Keratinocyte (primary cell): ENCODE measurements at regions not wholly inside any gene's neighbourhood (a gene's known extent, or its start where the extent isn't known, plus 50 kb on each side); places are given as distances from the start of the nearest gene placed in this dataset.

Source experiments
- EZH2 ChIP-seq: IDR thresholded peaks from one replicate; pipeline ENCODE4 v1.6.1; 2012; ENCODE audit warnings: inconsistent platforms, mild to moderate bottlenecking, low read length, moderate library complexity
- TF ChIP-seq, protein P1 (sequence below), 3 experiments: IDR thresholded peaks in 1 of 3; conservative IDR thresholded peaks in 1 of 3; optimal IDR thresholded peaks in 1 of 3; 2 replicates in 2 of 3; 3 replicates in 1 of 3; pipeline versions ENCODE3 to v1.5.1; 2011; ENCODE audit warnings: low read length in 3 of 3, mild to moderate bottlenecking in 3 of 3, moderate library complexity in 2 of 3, control low read depth in 1 of 3, inconsistent platforms in 1 of 3; ENCODE audit not compliant: insufficient read depth in 2 of 3; ENCODE audit errors: extremely low read depth in 1 of 3

GRCh38 chr17:13909901-13910519 is 159.3 kb upstream of the COX10 start:
- TF ChIP-seq, protein P1, sequence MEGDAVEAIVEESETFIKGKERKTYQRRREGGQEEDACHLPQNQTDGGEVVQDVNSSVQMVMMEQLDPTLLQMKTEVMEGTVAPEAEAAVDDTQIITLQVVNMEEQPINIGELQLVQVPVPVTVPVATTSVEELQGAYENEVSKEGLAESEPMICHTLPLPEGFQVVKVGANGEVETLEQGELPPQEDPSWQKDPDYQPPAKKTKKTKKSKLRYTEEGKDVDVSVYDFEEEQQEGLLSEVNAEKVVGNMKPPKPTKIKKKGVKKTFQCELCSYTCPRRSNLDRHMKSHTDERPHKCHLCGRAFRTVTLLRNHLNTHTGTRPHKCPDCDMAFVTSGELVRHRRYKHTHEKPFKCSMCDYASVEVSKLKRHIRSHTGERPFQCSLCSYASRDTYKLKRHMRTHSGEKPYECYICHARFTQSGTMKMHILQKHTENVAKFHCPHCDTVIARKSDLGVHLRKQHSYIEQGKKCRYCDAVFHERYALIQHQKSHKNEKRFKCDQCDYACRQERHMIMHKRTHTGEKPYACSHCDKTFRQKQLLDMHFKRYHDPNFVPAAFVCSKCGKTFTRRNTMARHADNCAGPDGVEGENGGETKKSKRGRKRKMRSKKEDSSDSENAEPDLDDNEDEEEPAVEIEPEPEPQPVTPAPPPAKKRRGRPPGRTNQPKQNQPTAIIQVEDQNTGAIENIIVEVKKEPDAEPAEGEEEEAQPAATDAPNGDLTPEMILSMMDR (optimal IDR thresholded peaks at IDR 0.05 in 1 of 3, IDR thresholded peaks at IDR 0.05 in 1 of 3, conservative IDR thresholded peaks at IDR 0.05 in 1 of 3; ENCODE audit: extremely low read depth in 1 of 3, insufficient read depth in 2 of 3, low read length in 3 of 3): no peak
- no peak for TF ChIP-seq EZH2
